ENCODE measurements at regions not wholly inside any gene's neighbourhood (a gene's known extent, or its start where the extent isn't known, plus 50 kb on each side); places are given as distances from the start of the nearest gene placed in this dataset.

DNA sequence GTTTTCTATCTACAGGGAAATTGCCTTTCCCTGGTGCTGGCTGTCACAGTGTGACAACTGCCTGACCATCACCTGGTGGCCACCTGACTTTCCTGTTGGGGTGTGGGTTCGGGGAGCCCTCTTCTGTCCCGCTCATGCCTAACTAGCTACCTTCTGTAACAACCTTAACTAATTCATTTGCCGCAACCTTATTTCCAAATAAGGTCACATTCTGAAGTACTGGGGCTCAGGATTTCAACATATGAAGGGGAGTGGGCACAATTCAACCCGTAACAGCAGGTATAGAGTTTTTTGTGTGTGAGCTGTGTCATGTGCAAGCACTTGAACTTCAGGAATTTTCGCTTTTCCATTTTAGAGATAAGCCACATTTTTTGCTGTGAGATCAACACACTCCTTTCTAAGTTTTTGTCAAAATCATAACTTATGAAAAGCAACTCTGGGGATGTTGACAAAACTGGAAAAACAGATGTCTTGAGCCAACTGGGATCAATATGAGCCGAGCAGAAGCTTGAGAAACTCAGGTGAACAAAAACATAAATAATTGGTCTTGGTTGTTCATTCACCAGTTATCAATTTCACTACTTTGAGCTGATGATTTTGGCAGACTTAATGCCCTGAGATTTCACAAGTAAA, 242.0 kb upstream of the RGMA start:
- TF ChIP-seq EZH2 (IDR thresholded peaks at IDR 0.05) = no peak
- no peak for TF ChIP-seq POLR2AphosphoS5 (IDR thresholded peaks at IDR 0.05; ENCODE audit: borderline replicate concordance, low read depth, low read length)

Measured in SK-N-MC (cell line).